ENCODE measurements at regions not wholly inside any gene's neighbourhood (a gene's known extent, or its start where the extent isn't known, plus 50 kb on each side); places are given as distances from the start of the nearest gene placed in this dataset.
"Not testable (repeated sequence)": the region's sequence is repeated elsewhere in the genome, so short reads cannot be mapped to it uniquely, and the experiment has no call there.

GRCh38 chrX:140249088-140249487, 255.8 kb downstream of the SOX3 start:
- ChIA-PET CTCF (no interaction called here), POLR2A (no interaction called here)
- Histone ChIP-seq H3K9me3 (no peaks in the 10 kb centered on the region), H3K4me1 (no peaks in the 10 kb centered on the region), H3K4me3 (no peak overlapping the region), H3K4me2 (no peak overlapping the region), H3K27ac (no peak overlapping the region)
- no peak for ATAC-seq
- no peak for FAIRE-seq
- 33% methylated on average over 8 of the region's 8 CpGs for WGBS (ENCODE audit: missing lambda C conversion rate)
- no peak for DNase-seq (ENCODE audit: low read depth in 1 of 2, low spot score in 1 of 2)
- TF ChIP-seq KDM5A (IDR thresholded peaks at IDR 0.05) (no peak), BCL3 (IDR thresholded peaks at IDR 0.05) (no peak), CBX8 (IDR thresholded peaks at IDR 0.05) (no peak), HOXB5 (CRISPR knock-in tag; IDR thresholded peaks at IDR 0.05) (no peak), HOXA7 (CRISPR knock-in tag; IDR thresholded peaks at IDR 0.05) (no peak), HEYL (CRISPR knock-in tag; IDR thresholded peaks at IDR 0.05) (no peak), RARB (CRISPR knock-in tag; IDR thresholded peaks at IDR 0.05) (no peak), FOSL2 (IDR thresholded peaks at IDR 0.05) (no peak), FOSL2 (CRISPR knock-in tag; IDR thresholded peaks at IDR 0.05) (no peak), CEBPB (IDR thresholded peaks at IDR 0.05) (no peak)

GRCh38 chrX:140229191-140229590, 263.9 kb upstream of the CXorf66 start:
- DNase-seq (ENCODE audit: low read depth in 1 of 2, low spot score in 1 of 2) (no peak), ATAC-seq (no peak), FAIRE-seq (peak; percentile 65)
- Histone ChIP-seq H3K4me1 (no peaks in the 10 kb centered on the region), H3K4me2 (no peak overlapping the region), H3K27ac (no peak overlapping the region), H3K4me3 (no peak overlapping the region), H3K9me3 (no peaks in the 10 kb centered on the region)
- CTCF ChIA-PET: no interaction called here
- POLR2A ChIA-PET: no interaction called here
- WGBS (ENCODE audit: missing lambda C conversion rate): 15% methylated on average over 1 of the region's 1 CpG
- TF ChIP-seq SMC3 (IDR thresholded peaks at IDR 0.05) (no peak), E2F6 (IDR thresholded peaks at IDR 0.05; ENCODE audit: borderline replicate concordance, low read depth) (no peak), POLR2A (IDR thresholded peaks at IDR 0.05; ENCODE audit: low read length) (no peak), TP53 (CRISPR knock-in tag; IDR thresholded peaks at IDR 0.05) (no peak), EP300 (IDR thresholded peaks at IDR 0.05) (no peak), FOSL2 (IDR thresholded peaks at IDR 0.05) (no peak), FOSL2 (CRISPR knock-in tag; IDR thresholded peaks at IDR 0.05) (no peak), MAFK (IDR thresholded peaks at IDR 0.05; ENCODE audit: partially characterized antibody) (no peak), NR3C1 (IDR thresholded peaks at IDR 0.05) (no peak), FOXS1 (CRISPR knock-in tag; IDR thresholded peaks at IDR 0.05) (no peak), HES2 (IDR thresholded peaks at IDR 0.05) (no peak), MAZ (IDR thresholded peaks at IDR 0.05; ENCODE audit: borderline replicate concordance, low read depth, low read length) (no peak), CEBPB (IDR thresholded peaks at IDR 0.05) (no peak), ZC3H11A (IDR thresholded peaks at IDR 0.05) (no peak), NPAS2 (CRISPR knock-in tag; IDR thresholded peaks at IDR 0.05; ENCODE audit: borderline replicate concordance) (no peak), TFCP2L1 (CRISPR knock-in tag; IDR thresholded peaks at IDR 0.05) (no peak), RCOR1 (IDR thresholded peaks at IDR 0.05; ENCODE audit: low read depth, low read length) (no peak), HEYL (CRISPR knock-in tag; IDR thresholded peaks at IDR 0.05) (no peak), MYC (IDR thresholded peaks at IDR 0.05; ENCODE audit: borderline replicate concordance, low read length) (no peak)

GRCh38 chrX:140226037-140226436, 260.7 kb upstream of the CXorf66 start:
- H3K4me2 ChIP-seq; H3K27ac ChIP-seq; H3K4me3 ChIP-seq; POLR2A ChIA-PET; FAIRE-seq; H3K9me3 ChIP-seq; ATAC-seq; DNase-seq (ENCODE audit: low read depth in 1 of 2, low spot score in 1 of 2); H3K4me1 ChIP-seq; CTCF ChIA-PET: not testable (repeated sequence)
- 0% methylated on average over 8 of the region's 8 CpGs for WGBS (ENCODE audit: missing lambda C conversion rate)

GRCh38 chrX:140215894-140216293, 250.6 kb upstream of the CXorf66 start:
- WGBS (ENCODE audit: missing lambda C conversion rate): 0% methylated on average over 1 of the region's 3 CpGs
- FAIRE-seq, POLR2A ChIA-PET: not testable (repeated sequence)

GRCh38 chrX:140214518-140214917, 249.2 kb upstream of the CXorf66 start:
- H3K27ac ChIP-seq; ATAC-seq; POLR2A ChIA-PET; DNase-seq (ENCODE audit: low read depth in 1 of 2, low spot score in 1 of 2); H3K9me3 ChIP-seq; H3K4me2 ChIP-seq; H3K4me3 ChIP-seq; CTCF ChIA-PET; H3K4me1 ChIP-seq; FAIRE-seq: not testable (repeated sequence)
- 0% methylated on average over 2 of the region's 3 CpGs for WGBS (ENCODE audit: missing lambda C conversion rate)

More at GRCh38 chrX:140215894-140216293, 250.6 kb upstream of the CXorf66 start:
- H3K9me3 ChIP-seq; CTCF ChIA-PET; H3K4me1 ChIP-seq; H3K27ac ChIP-seq; DNase-seq (ENCODE audit: low read depth in 1 of 2, low spot score in 1 of 2); H3K4me2 ChIP-seq; H3K4me3 ChIP-seq; ATAC-seq: not testable (repeated sequence)

Data from A549 (cell line).